HG02798 (cell line): ENCODE measurements at regions not wholly inside any gene's neighbourhood (a gene's known extent, or its start where the extent isn't known, plus 50 kb on each side); places are given as distances from the start of the nearest gene placed in this dataset.
"Not testable (repeated sequence)": the region's sequence is repeated elsewhere in the genome, so short reads cannot be mapped to it uniquely, and the experiment has no call there.

Experiments used
- ATAC-seq: cut with Tn5 transposase; IDR thresholded peaks from one replicate; pipeline ENCODE4 v1.9.1; 2021; ENCODE audit warnings: mild to moderate bottlenecking; ENCODE audit not compliant: unreplicated experiment, poor library complexity

DNA sequence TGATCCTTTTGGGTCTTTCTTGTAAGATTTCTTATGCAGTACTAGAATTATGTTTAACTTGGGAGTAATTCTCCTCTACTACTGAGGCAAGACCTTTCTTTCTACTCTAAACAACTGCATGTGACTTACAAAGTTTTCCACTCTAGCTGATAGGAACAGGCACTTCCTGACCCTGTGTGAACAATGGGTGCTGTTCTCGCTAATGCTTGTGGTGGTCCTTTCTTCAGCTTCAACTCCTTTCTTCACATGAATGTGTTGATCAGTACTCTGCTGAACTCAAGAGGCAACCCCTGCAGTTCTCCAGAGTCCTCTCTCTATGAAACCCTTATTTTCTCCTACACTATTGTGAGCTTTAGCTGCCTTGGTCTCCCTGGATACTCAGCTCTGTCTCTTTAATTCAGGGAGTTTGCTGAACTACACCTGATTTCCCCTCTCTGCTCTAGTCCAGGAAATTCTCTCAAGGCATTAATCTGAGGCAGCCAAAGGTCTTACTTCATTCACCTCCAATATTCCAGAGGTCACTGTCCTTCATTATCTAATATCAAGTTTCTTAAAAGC, 484.6 kb upstream of the PIK3R1 start:
- ATAC-seq: no peak

GRCh38 chr5:67728326-67728890, 487.1 kb upstream of the PIK3R1 start:
- ATAC-seq: no peak

- no peak for ATAC-seq
Observed at GRCh38 chr5:67725604-67726003, 490.0 kb upstream of the PIK3R1 start.

- ATAC-seq: no peak
Observed at GRCh38 chr5:67724412-67725135, 491.0 kb upstream of the PIK3R1 start.

DNA sequence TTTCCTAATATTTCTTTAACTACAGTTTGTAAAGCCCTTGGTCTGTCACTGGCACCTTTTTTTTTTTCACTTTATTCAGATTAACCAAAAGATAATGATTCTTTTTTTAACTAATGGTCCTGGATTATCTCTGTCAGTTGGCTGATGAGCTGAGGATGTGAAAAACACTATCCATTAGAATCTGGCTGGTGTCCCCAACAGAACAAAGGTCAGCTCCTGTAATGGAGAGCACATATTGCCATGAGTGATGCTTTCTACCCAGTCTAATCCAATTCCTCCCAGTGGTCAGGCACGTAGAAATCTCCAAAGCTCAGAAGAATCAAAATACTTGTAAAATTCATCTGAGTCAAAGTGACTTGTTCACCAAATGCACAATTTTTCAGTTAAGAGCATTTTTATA, 491.7 kb upstream of the PIK3R1 start:
- no peak for ATAC-seq

DNA sequence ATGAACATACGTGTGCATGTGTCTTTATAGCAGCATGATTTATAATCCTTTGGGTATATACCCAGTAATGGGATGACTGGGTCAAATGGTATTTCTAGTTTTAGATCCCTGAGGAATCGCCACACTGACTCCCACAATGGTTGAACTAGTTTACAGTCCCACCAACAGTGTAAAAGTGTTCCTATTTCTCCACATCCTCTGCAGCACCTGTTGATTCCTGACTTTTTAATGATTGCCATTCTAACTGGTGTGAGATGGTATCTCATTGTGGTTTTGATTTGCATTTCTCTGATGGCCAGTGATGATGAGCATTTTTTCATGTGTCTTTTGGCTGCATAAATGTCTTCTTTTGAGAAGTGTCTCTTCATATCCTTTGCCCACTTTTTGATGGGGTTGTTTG, 493.0 kb upstream of the PIK3R1 start:
- ATAC-seq: not testable (repeated sequence)

DNA sequence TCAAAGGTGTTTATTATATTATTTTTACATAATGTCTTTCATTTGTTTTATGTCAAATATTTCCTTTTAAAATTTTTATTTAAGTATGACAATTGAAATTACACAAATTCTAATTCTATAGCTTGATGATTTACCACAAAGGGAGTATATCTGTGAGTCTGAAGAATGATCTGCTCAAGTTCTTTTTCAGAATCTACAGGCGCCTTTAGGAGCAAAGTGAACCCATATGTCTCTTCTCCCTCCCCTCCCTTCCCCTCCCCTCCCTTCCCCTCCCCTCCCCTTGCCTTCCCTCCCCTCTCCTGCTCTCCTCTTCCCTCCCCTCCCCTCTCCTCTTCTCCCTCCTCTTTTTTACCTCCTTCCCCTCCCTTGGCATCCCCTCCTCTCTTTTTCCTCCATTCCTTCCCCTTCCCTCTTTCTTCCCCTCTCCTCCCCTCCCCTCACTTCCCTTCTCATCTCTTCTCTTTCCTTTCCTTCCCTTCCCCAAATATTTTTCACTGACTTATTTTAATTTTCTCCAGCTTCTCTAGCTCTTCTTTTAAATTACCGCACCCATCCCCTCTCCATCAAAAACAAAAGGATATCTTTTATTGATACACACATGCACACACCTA, 495.3 kb upstream of the PIK3R1 start:
- ATAC-seq: no peak

DNA sequence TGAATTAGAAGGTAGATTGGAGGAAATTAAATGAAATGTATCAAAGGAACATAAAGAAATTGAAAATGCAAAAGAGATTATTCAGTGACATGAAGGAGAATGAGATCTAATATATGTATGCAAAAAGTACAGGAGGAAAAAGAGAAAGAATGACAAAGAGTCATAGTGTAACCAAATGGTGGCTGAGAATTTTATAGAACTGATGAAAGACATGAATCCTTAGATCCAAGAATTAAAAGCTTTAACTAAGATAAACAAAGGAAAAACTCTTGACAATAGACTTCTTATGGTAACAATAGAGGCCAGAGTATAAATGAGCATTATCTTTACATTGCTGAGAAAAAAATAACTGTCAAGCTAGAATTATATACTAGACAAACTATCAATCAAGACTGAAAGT, 505.4 kb upstream of the CD180 start:
- no peak for ATAC-seq

GRCh38 chr5:67699560-67699959, 503.0 kb upstream of the CD180 start:
- ATAC-seq: no peak

- no peak for ATAC-seq
Observed at GRCh38 chr5:67696446-67696845, 499.8 kb upstream of the CD180 start.

GRCh38 chr5:67695369-67695768, 498.8 kb upstream of the CD180 start:
- no peak for ATAC-seq

GRCh38 chr5:67694810-67695191, 498.2 kb upstream of the CD180 start:
- no peak for ATAC-seq

GRCh38 chr5:67693956-67694809, 497.6 kb upstream of the CD180 start:
- no peak for ATAC-seq

GRCh38 chr5:67686746-67687145, 490.1 kb upstream of the CD180 start:
- no peak for ATAC-seq

DNA sequence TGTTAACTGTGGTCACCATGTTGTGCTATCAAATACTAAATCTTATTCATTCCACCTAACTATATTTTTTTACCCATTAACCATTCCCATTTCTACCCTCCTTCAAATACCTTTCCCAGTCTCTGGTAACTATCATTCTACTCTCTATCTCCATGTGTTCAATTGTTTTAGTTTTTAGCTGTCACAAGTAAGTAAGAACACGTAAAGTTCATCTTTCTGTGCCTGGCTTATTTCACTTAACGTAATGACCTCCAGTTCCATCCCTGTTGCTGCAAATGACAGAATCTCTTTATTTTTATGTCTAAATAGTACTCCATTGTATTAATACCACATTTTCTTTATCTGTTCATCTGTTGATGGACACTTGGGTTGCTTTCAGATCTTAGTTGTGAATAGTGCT, 485.1 kb upstream of the CD180 start:
- no peak for ATAC-seq

DNA sequence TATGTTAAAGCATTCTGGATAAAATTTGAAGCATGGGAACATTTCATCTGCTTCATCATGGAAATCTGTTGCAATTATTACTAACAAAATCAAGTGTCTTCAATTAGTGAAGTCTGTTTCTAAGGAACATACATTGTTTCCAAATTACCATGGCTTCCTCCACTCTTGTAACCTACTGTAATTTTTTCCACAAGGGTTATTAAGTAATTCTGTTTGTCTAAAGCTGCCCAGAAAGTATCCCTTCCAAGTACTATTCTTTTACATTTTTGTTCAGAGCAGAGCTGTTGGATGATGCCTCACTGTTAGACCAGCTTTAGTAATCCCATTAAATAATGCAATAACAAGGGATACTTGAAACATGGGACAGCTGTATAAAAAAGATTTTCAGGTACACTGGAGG, 483.5 kb upstream of the CD180 start:
- no peak for ATAC-seq

GRCh38 chr5:67679184-67679841, 482.7 kb upstream of the CD180 start:
- no peak for ATAC-seq

- ATAC-seq: no peak
Observed at GRCh38 chr5:67678594-67678993, 482.0 kb upstream of the CD180 start.

DNA sequence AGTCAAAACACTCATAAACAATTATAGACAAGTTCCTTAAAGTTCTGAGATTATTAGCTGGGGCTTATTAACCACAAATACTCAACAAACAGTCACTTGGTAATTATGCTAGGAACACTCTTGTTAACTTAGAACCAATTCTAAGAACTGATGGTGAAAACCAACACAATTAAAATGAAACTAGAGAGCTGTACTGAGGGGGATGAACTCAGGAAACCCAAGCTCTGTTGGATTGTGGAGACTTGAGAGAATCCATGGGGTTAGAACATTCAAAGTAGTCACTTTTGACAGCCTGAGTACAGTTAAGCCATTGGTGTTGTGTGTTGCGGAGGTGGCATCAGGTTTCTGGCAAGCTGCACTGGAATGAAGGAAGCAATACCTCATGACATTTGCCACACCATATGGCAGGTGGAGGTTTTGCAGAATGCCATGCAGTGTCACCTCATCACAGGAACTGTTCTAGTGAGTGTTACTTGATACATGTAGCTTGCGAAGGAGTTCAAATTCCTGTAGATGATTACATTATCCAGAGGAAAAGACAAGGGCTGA, 480.9 kb upstream of the CD180 start:
- ATAC-seq: no peak

DNA sequence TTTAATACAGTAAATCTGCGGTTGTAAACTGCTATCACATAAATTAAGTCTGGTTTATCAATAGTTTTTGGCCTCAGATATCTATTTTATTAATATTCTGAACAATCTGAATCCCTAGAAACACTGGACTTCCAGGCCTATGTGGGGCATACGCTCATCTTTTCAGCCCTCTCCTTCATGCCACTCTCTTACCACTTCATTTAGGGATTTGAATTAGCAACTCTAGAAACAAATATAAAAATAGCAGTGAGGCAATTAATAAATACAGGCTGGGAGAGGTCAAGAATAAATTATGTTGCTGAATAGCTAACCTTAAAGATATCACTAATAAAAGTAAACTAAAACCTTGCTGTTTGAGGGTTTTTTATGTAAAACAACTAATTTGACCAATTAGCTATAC, 480.3 kb upstream of the CD180 start:
- no peak for ATAC-seq
